Endothelial cell of umbilical vein (primary cell): ENCODE measurements at regions not wholly inside any gene's neighbourhood (a gene's known extent, or its start where the extent isn't known, plus 50 kb on each side); places are given as distances from the start of the nearest gene placed in this dataset.

Experiments used
- EZH2 ChIP-seq: IDR thresholded peaks from 2 replicates; pipeline ENCODE4 v1.6.1; 2012; ENCODE audit warnings: borderline replicate concordance, low read depth, mild to moderate bottlenecking, moderate library complexity, low read length, inconsistent platforms; ENCODE audit not compliant: severe bottlenecking
- JUN ChIP-seq: IDR thresholded peaks from 2 replicates; pipeline ENCODE4 v1.6.1; 2011; ENCODE audit warnings: borderline replicate concordance, low read depth; ENCODE audit not compliant: insufficient read length, insufficient read depth
- MYC ChIP-seq: IDR thresholded peaks from one replicate; pipeline ENCODE4 v1.6.1; 2011; ENCODE audit warnings: mild to moderate bottlenecking, low read depth, low read length
- POLR2A ChIP-seq: IDR thresholded peaks from 2 replicates; pipeline ENCODE4 v1.6.1; 2012; ENCODE audit warnings: low read depth, mild to moderate bottlenecking, control low read depth, low read length
- POLR2AphosphoS5 ChIP-seq: IDR thresholded peaks from 2 replicates; pipeline ENCODE4 v1.6.1; 2012; ENCODE audit warnings: low read depth, mild to moderate bottlenecking, control low read depth, low read length, moderate library complexity; ENCODE audit not compliant: insufficient read depth
- TF ChIP-seq, protein P1 (sequence below), 2 donors: IDR thresholded peaks; 1 replicate in 1 of 2; 2 replicates in 1 of 2; pipeline ENCODE4 v1.5.1; 2011; ENCODE audit warnings: low read length in 2 of 2, mild to moderate bottlenecking in 2 of 2, moderate library complexity in 2 of 2, control low read depth in 1 of 2, inconsistent platforms in 1 of 2, low read depth in 1 of 2; ENCODE audit not compliant: insufficient read depth in 1 of 2; ENCODE audit errors: extremely low read depth in 1 of 2

DNA sequence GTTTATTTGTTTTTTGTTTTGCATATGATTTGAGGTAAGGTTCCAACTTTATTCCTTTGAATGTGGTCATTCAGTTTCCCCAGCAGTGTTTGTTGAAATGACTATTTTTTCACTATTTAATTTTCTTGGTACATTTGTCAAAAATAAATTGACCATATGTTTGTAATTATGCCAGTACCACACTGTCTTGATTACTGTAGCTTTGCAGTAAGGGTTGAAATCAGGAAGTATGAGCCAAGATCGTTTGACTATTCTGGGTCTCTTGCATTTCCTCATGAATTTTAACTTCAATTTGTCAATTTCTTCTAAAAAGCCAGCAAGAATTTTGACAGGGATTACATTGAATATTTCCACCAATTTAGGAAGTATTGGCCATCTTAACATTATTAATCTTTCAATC, 199.3 kb upstream of the PPFIA2 start:
- TF ChIP-seq, protein P1, sequence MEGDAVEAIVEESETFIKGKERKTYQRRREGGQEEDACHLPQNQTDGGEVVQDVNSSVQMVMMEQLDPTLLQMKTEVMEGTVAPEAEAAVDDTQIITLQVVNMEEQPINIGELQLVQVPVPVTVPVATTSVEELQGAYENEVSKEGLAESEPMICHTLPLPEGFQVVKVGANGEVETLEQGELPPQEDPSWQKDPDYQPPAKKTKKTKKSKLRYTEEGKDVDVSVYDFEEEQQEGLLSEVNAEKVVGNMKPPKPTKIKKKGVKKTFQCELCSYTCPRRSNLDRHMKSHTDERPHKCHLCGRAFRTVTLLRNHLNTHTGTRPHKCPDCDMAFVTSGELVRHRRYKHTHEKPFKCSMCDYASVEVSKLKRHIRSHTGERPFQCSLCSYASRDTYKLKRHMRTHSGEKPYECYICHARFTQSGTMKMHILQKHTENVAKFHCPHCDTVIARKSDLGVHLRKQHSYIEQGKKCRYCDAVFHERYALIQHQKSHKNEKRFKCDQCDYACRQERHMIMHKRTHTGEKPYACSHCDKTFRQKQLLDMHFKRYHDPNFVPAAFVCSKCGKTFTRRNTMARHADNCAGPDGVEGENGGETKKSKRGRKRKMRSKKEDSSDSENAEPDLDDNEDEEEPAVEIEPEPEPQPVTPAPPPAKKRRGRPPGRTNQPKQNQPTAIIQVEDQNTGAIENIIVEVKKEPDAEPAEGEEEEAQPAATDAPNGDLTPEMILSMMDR (IDR thresholded peaks at IDR 0.05; ENCODE audit: extremely low read depth in 1 of 2, insufficient read depth in 1 of 2, low read depth in 1 of 2, low read length in 2 of 2), result no peak
- TF ChIP-seq EZH2 (no peak), POLR2A (no peak), POLR2AphosphoS5 (no peak), JUN (no peak), MYC (no peak)
